NCI-H345 (cell line): ENCODE measurements at regions not wholly inside any gene's neighbourhood (a gene's known extent, or its start where the extent isn't known, plus 50 kb on each side); places are given as distances from the start of the nearest gene placed in this dataset.
"Not testable (repeated sequence)": the region's sequence is repeated elsewhere in the genome, so short reads cannot be mapped to it uniquely, and the experiment has no call there.

Source experiments
- DNase-seq: peaks from one replicate; lab custom pipeline; 2025; lab: John Stamatoyannopoulos, UW

- no peak for DNase-seq
Observed at GRCh38 chr18:68429841-68430240, 285.1 kb downstream of the TMX3 start.

- DNase-seq = no peak
Observed at GRCh38 chr18:68429111-68429510, 285.8 kb downstream of the TMX3 start.

GRCh38 chr18:68428661-68429060, 286.2 kb downstream of the TMX3 start:
- no peak for DNase-seq

- peak; percentile 35 for DNase-seq
Observed at GRCh38 chr18:68427951-68428401, 286.9 kb downstream of the TMX3 start.

- DNase-seq = no peak
Observed at GRCh38 chr18:68426731-68427315, 288.1 kb downstream of the TMX3 start.

GRCh38 chr18:68418881-68419280, 296.0 kb downstream of the TMX3 start:
- DNase-seq = no peak

- DNase-seq = no peak
Observed at GRCh38 chr18:68418226-68418868, 296.6 kb downstream of the TMX3 start.

- peak; percentile 39 for DNase-seq
Observed at GRCh38 chr18:68417826-68418225, 297.1 kb downstream of the TMX3 start.

GRCh38 chr18:68417166-68417799, 297.6 kb downstream of the TMX3 start:
- DNase-seq = no peak

- DNase-seq = no peak
Observed at GRCh38 chr18:68414407-68414806, 300.5 kb downstream of the TMX3 start.

- DNase-seq = no peak
Observed at GRCh38 chr18:68409576-68409975, 305.3 kb downstream of the TMX3 start.

GRCh38 chr18:68406761-68407160, 308.1 kb downstream of the TMX3 start:
- no peak for DNase-seq

- DNase-seq = no peak
Observed at GRCh38 chr18:68402784-68403183, 312.1 kb downstream of the TMX3 start.

- no peak for DNase-seq
Observed at GRCh38 chr18:68400889-68401288, 314.0 kb downstream of the TMX3 start.

GRCh38 chr18:68399721-68400120, 315.2 kb downstream of the TMX3 start:
- DNase-seq = no peak

- no peak for DNase-seq
Observed at GRCh38 chr18:68397241-68398035, 317.5 kb downstream of the TMX3 start.

- DNase-seq = no peak
Observed at GRCh38 chr18:68394705-68395104, 320.2 kb downstream of the TMX3 start.

GRCh38 chr18:68391801-68392200, 323.1 kb downstream of the TMX3 start:
- DNase-seq = no peak

GRCh38 chr18:68387246-68387645, 327.7 kb downstream of the TMX3 start:
- DNase-seq = no peak

- DNase-seq = not testable (repeated sequence)
Observed at GRCh38 chr18:68383979-68384378, 330.9 kb downstream of the TMX3 start.

GRCh38 chr18:68376926-68377325, 338.0 kb downstream of the TMX3 start:
- DNase-seq = no peak

- no peak for DNase-seq
Observed at GRCh38 chr18:68362907-68363306, 352.0 kb downstream of the TMX3 start.

GRCh38 chr18:68355637-68356036, 359.3 kb downstream of the TMX3 start:
- DNase-seq = no peak
